AG10803 (cell line): ENCODE measurements at regions not wholly inside any gene's neighbourhood (a gene's known extent, or its start where the extent isn't known, plus 50 kb on each side); places are given as distances from the start of the nearest gene placed in this dataset.
A peak's percentile ranks its signal among the peaks of the same experiment; 100 is the strongest.

ENCODE experiments used
- DNase-seq: peaks from one replicate; pipeline ENCODE4 v3.0.0; 2010; ENCODE audit warnings: low read depth
- H3K4me3 ChIP-seq: 2 replicates; pipeline ENCODE4 v1.5.1; 2011; ENCODE audit warnings: mild to moderate bottlenecking, low read length, control low read depth
- CTCF ChIP-seq: conservative IDR thresholded peaks from 2 replicates; pipeline ENCODE4 v1.5.1; 2011; ENCODE audit warnings: mild to moderate bottlenecking, low read length, control low read depth, inconsistent platforms

DNA sequence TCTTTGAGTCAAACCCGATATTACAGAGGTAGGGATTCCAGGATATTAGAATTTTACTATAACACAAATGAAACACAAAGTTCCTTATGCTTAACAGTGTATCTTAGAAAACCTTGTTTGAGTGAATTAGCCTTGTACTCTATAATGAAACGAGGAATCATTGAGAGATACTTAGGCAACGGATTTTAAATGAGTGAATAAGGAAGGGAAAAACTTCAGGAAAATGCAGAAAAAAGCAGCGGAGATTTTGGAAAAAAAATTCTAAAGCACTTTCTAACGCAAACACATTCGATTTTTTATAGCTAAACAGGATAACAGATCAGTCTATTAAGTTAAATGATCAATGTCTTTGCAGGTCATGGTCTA, 137.3 kb downstream of the HFE start:
- no peak for TF ChIP-seq CTCF
- DNase-seq: no peak
- H3K4me3 ChIP-seq: peak overlapping the region; percentile 65

DNA sequence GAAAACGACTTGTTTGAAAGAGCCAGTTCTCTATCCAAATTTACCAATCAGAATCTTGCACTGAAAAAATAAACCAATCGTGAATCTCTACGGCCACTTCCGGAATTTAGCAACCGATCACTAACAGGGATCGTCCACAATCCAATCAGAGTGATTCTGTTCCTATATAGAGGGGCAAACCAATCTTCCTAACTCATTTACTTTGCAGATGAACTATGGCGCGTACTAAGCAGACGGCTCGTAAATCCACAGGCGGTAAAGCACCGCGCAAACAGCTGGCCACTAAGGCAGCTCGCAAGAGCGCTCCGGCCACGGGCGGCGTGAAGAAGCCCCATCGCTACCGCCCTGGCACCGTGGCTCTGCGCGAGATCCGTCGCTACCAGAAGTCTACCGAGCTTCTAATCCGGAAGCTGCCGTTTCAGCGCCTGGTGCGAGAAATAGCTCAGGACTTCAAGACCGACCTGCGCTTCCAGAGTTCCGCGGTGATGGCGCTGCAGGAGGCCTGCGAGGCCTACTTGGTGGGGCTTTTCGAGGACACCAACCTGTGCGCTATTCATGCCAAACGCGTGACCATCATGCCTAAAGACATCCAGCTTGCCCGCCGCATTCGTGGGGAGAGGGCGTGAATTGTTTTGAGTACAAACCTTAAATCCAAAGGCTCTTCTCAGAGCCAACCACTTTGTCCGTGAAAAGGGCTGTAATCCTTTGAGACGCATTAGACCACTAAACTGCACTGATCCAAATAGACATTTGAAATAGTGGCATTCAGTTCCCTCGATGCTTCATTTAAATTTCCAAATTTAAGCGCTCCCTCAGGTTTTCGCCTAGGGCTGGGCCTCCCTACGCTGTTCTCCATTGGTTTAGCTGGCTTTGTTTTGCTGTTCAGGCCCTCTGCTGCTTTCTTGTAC, 138.0 kb downstream of the HFE start:
- H3K4me3 ChIP-seq: peak overlapping the region; percentile 65
- 0 out of 2 replicates have a peak, but pooled peaks have one; percentile 2 for TF ChIP-seq CTCF
- DNase-seq: peak; percentile 88

GRCh38 chr6:26225848-26226578, 138.8 kb downstream of the HFE start:
- no peak for TF ChIP-seq CTCF
- no peak for DNase-seq
- H3K4me3 ChIP-seq: peak overlapping the region; percentile 65; the same call in 1 of the 2 replicates

DNA sequence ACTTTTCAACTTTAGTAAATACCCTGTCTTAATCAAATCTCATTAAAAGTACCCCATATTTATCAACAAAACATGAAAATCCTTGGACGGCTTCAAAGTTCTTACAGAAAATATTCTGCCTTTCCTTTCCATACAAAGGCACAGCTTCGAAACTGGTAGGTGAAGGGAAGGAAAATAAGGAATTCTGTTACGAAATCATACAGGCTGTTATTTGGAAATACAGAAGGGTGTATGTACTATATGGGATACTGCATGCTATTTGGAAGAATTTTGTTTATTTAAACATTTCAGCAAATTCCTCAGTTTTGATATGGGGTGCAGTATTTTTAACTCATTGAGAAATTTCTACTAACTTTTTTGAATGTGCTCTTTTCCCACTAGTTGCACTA, 138.4 kb upstream of the BTN3A2 start:
- DNase-seq: no peak
- H3K4me3 ChIP-seq: no peak overlapping the region
- TF ChIP-seq CTCF: no peak

DNA sequence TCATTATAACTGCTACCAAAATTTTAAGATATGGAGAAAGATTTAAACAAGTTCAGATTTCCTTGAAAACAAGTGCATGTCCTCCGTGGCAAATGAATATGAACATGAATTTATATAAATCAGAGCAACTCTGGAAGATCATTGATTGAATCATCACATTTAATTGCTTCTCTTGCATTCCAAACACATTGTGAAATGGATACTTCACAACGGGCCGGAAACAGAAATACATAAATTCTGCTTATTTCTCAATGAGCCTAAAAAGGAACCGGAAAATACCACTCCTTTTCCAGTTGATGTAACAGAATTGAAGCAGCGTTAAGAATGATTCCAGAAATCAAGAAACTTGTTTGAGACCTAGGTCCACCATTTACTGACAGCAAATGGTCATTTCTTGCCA, 134.6 kb upstream of the BTN3A2 start:
- no peak overlapping the region for H3K4me3 ChIP-seq
- peak; percentile 61 for DNase-seq
- no peak for TF ChIP-seq CTCF

DNA sequence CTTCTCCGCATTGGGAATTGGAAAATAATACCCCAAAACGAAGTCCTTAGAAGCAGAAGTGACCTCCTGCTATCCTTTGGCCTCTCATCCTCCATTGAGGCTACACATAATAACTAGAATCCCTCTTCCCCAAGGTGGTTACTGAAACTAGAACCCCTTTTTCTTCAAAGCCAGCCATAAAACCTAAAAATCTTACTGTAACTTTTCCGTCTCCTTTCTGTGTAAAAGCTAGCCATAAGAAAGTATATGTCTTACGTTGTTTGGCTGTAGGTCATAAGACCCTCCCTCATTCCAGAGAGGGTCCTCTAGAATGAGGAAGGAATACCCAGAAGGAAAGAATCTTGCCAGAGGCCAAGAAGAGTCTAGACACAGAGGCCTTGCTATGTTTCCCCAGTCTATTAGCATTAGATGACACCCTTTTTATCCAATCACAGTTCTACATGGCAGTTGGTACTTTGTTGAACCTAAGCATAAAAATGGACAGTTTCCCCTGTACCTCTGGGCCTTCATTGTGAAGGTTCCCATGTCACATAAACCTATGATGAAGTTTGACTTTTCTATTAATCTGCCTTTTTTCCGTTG, 133.9 kb upstream of the BTN3A2 start:
- DNase-seq: no peak
- no peak for TF ChIP-seq CTCF
- H3K4me3 ChIP-seq: no peak overlapping the region
